Inflammatory macrophage (primary cell): ENCODE measurements at regions not wholly inside any gene's neighbourhood (a gene's known extent, or its start where the extent isn't known, plus 50 kb on each side); places are given as distances from the start of the nearest gene placed in this dataset.

Source experiments
- DNase-seq, 2 donors: peaks; one replicate each; pipeline ENCODE4 v3.0.0-alpha.2; 2020 to 2022

GRCh38 chr9:118785456-118785855 lies 583.8 kb downstream of the BRINP1 start:
- DNase-seq, result no peak

GRCh38 chr9:118786877-118787276 lies 582.4 kb downstream of the BRINP1 start:
- DNase-seq, result no peak

GRCh38 chr9:118809160-118809625 lies 560.0 kb downstream of the BRINP1 start:
- no peak for DNase-seq

- DNase-seq, result no peak
Measured at GRCh38 chr9:118829334-118829733, 539.9 kb downstream of the BRINP1 start.

GRCh38 chr9:118832371-118832770 lies 536.9 kb downstream of the BRINP1 start:
- DNase-seq, result no peak

- DNase-seq, result no peak
Measured at GRCh38 chr9:118836891-118837290, 532.3 kb downstream of the BRINP1 start.

GRCh38 chr9:118871531-118871930 lies 497.7 kb downstream of the BRINP1 start:
- no peak for DNase-seq

- DNase-seq, result no peak
Measured at GRCh38 chr9:118882684-118883083, 486.6 kb downstream of the BRINP1 start.

GRCh38 chr9:118883411-118883810 lies 485.8 kb downstream of the BRINP1 start:
- DNase-seq, result no peak

GRCh38 chr9:118891213-118891612 lies 478.0 kb downstream of the BRINP1 start:
- DNase-seq, result no peak

GRCh38 chr9:118896324-118897000 lies 472.8 kb downstream of the BRINP1 start:
- no peak for DNase-seq

- no peak for DNase-seq
Measured at GRCh38 chr9:118918180-118918579, 451.1 kb downstream of the BRINP1 start.

- no peak for DNase-seq
Measured at GRCh38 chr9:118928722-118929121, 440.5 kb downstream of the BRINP1 start.

- no peak for DNase-seq
Measured at GRCh38 chr9:118929287-118929686, 439.9 kb downstream of the BRINP1 start.

- no peak for DNase-seq
Measured at GRCh38 chr9:118931941-118932340, 437.3 kb downstream of the BRINP1 start.

- no peak for DNase-seq
Measured at GRCh38 chr9:118938581-118938980, 430.7 kb downstream of the BRINP1 start.

GRCh38 chr9:118940473-118940872 lies 428.8 kb downstream of the BRINP1 start:
- no peak for DNase-seq

- no peak for DNase-seq
Measured at GRCh38 chr9:118946669-118947068, 422.6 kb downstream of the BRINP1 start.

GRCh38 chr9:118954857-118955256 lies 414.4 kb downstream of the BRINP1 start:
- no peak for DNase-seq

- no peak for DNase-seq
Measured at GRCh38 chr9:118957585-118957984, 411.6 kb downstream of the BRINP1 start.

- no peak for DNase-seq
Measured at GRCh38 chr9:118959366-118959765, 409.9 kb downstream of the BRINP1 start.

- DNase-seq, result no peak
Measured at GRCh38 chr9:118961857-118962256, 407.4 kb downstream of the BRINP1 start.

GRCh38 chr9:118962426-118962825 lies 406.8 kb downstream of the BRINP1 start:
- no peak for DNase-seq

GRCh38 chr9:118963674-118964073 lies 405.6 kb downstream of the BRINP1 start:
- DNase-seq, result no peak

- no peak for DNase-seq
Measured at GRCh38 chr9:118967901-118968300, 401.3 kb downstream of the BRINP1 start.
